Mesendoderm (in vitro differentiated cells): ENCODE measurements at regions not wholly inside any gene's neighbourhood (a gene's known extent, or its start where the extent isn't known, plus 50 kb on each side); places are given as distances from the start of the nearest gene placed in this dataset.

Source experiments
- DNase-seq: peaks from one replicate; pipeline ENCODE4 v3.0.0; 2013
- H2AK5ac ChIP-seq: 2 replicates; pipeline ENCODE4 v1.6.1; 2013; ENCODE audit warnings: low read length, inconsistent platforms
- H2BK120ac ChIP-seq: 2 replicates; pipeline ENCODE4 v1.6.1; 2013; ENCODE audit warnings: low read depth, mild to moderate bottlenecking, low read length, moderate library complexity, mixed read lengths
- H2BK15ac ChIP-seq: replicated peaks from 2 replicates; pipeline ENCODE4 v1.6.1; 2013; ENCODE audit warnings: low read depth, mild to moderate bottlenecking, moderate library complexity
- H2BK5ac ChIP-seq: 2 replicates; pipeline ENCODE4 v1.6.1; 2013; ENCODE audit warnings: low read length, inconsistent platforms
- H3K18ac ChIP-seq: 2 replicates; pipeline ENCODE4 v1.6.1; 2013; ENCODE audit warnings: mild to moderate bottlenecking, low read length, mixed read lengths
- H3K23ac ChIP-seq: one replicate; pipeline ENCODE4 v1.6.1; 2013; ENCODE audit warnings: low read length
- H3K27ac ChIP-seq: 2 replicates; pipeline ENCODE4 v1.5.1; 2013; ENCODE audit warnings: low read depth, mild to moderate bottlenecking, inconsistent platforms, low read length, moderate library complexity
- H3K27me3 ChIP-seq: 2 replicates; pipeline ENCODE4 v1.6.1; 2013; ENCODE audit warnings: low read length, control low read depth, mild to moderate bottlenecking, inconsistent platforms; ENCODE audit not compliant: insufficient read depth, poor library complexity
- H3K36me3 ChIP-seq: 2 replicates; pipeline ENCODE4 v1.6.1; 2013; ENCODE audit warnings: low read length, inconsistent platforms; ENCODE audit not compliant: control insufficient read depth, insufficient read depth
- H3K4ac ChIP-seq: one replicate; pipeline ENCODE4 v1.6.1; 2013; ENCODE audit warnings: low read depth, mild to moderate bottlenecking, low read length, moderate library complexity
- H3K4me1 ChIP-seq: 2 replicates; pipeline ENCODE4 v1.6.1; 2013; ENCODE audit warnings: low read depth, low read length, inconsistent platforms; ENCODE audit not compliant: control insufficient read depth
- H3K4me2 ChIP-seq: 2 replicates; pipeline ENCODE4 v1.6.1; 2013; ENCODE audit warnings: low read length
- H3K4me3 ChIP-seq: 2 replicates; pipeline ENCODE4 v1.5.1; 2013; ENCODE audit warnings: mild to moderate bottlenecking, low read length
- H3K56ac ChIP-seq: one replicate; pipeline ENCODE4 v1.6.1; 2013; ENCODE audit warnings: low read length
- H3K79me1 ChIP-seq: 2 replicates; pipeline ENCODE4 v1.6.1; 2013; ENCODE audit warnings: low read length, inconsistent platforms
- H3K79me2 ChIP-seq: 2 replicates; pipeline ENCODE4 v1.6.1; 2013; ENCODE audit warnings: mild to moderate bottlenecking, low read length; ENCODE audit not compliant: control insufficient read depth, insufficient read depth
- H3K9ac ChIP-seq: 2 replicates; pipeline ENCODE4 v1.6.1; 2013; ENCODE audit warnings: low read length, inconsistent platforms
- H4K5ac ChIP-seq: one replicate; pipeline ENCODE4 v1.6.1; 2013; ENCODE audit warnings: low read length
- H4K8ac ChIP-seq: one replicate; pipeline ENCODE4 v1.6.1; 2013; ENCODE audit warnings: low read depth, mild to moderate bottlenecking, control low read depth, low read length, moderate library complexity
- WGBS: extraction: QIAGEN DNeasy Blood & Tissue Kit; methylation state at CpG from one replicate; pipeline ENCODE4 v1.1.7; 2013; ENCODE audit warnings: low lambda C conversion rate, missing lambda C conversion rate; ENCODE audit not compliant: insufficient coverage; ENCODE audit errors: extremely low coverage; 5-methylcytosine and 5-hydroxymethylcytosine counted together

DNA sequence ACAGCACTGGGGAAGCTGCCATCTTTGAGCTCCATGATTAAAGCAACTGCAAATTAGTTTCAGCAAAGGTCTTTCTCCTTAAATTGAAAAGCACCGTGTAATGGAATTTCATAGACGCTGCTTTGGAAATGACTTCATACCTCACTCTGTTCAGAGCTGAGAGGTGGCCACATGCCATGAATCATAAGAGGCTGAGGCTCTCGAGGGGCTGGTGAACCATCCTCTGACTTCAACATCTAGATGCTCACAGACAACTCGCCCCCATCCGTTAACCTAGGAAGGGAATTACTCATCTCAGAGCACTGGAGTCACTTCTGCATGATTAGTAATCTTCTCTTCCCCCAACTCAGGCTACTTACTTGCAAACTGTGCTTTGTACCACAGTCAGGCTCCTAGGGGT lies 122.3 kb downstream of the RCN1 start:
- no peak overlapping the region for H3K27ac ChIP-seq
- no peak for DNase-seq
- no peaks in the 10 kb centered on the region for H3K79me2 ChIP-seq

DNA sequence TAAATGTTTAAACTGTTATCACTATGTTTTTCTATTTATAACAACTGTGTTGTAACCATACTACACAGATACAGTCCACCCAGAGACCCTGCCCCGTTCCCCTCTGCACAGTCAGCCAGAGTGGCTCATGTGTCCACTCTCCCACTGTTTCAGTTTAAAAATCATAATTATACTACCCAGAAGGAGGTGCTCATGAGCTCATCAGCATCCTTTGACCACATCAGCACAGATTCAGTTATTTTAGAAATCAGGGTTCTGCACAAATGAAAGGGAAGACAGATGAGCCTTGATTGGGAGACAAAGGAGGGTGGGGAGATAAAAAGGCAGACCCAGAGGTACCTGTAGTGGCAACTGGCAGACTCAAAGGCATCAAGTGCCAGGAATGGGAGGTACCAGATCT lies 124.3 kb downstream of the RCN1 start:
- H3K9ac ChIP-seq = no peak overlapping the region
- no peak for DNase-seq
- H2BK5ac ChIP-seq = no peak overlapping the region
- no peak overlapping the region for H3K18ac ChIP-seq
- H3K4me1 ChIP-seq = no peaks in the 10 kb centered on the region
- H3K79me1 ChIP-seq = no peaks in the 10 kb centered on the region
- H3K4me2 ChIP-seq = no peak overlapping the region
- H3K23ac ChIP-seq = no peak overlapping the region
- no peak overlapping the region for H3K4ac ChIP-seq
- H4K5ac ChIP-seq = no peak overlapping the region
- H3K4me3 ChIP-seq = no peak overlapping the region
- H3K27ac ChIP-seq = no peak overlapping the region
- no CpG with 5 or more reads among the region's 1 CpG for WGBS
- H3K79me2 ChIP-seq = no peaks in the 10 kb centered on the region
- no peak overlapping the region for H3K56ac ChIP-seq
- H2BK120ac ChIP-seq = no peak overlapping the region
- H2BK15ac ChIP-seq = no peak overlapping the region
- no peak overlapping the region for H4K8ac ChIP-seq
- H2AK5ac ChIP-seq = no peak overlapping the region
- H3K36me3 ChIP-seq = no peaks in the 10 kb centered on the region
- H3K27me3 ChIP-seq = no peaks in the 10 kb centered on the region

More for the DNA sequence above, 122.3 kb downstream of the RCN1 start:
- Histone ChIP-seq H3K23ac (no peak overlapping the region), H2BK15ac (no peak overlapping the region), H3K4me1 (no peaks in the 10 kb centered on the region), H3K36me3 (no peaks in the 10 kb centered on the region), H3K9ac (no peak overlapping the region), H3K56ac (no peak overlapping the region), H3K4ac (no peak overlapping the region), H4K5ac (no peak overlapping the region), H2BK5ac (no peak overlapping the region), H3K18ac (no peak overlapping the region), H3K79me1 (no peaks in the 10 kb centered on the region), H3K4me3 (no peak overlapping the region), H3K4me2 (no peak overlapping the region), H2AK5ac (no peak overlapping the region), H4K8ac (no peak overlapping the region), H2BK120ac (no peak overlapping the region), H3K27me3 (no peaks in the 10 kb centered on the region)
- no CpG with 5 or more reads among the region's 5 CpGs for WGBS

DNA sequence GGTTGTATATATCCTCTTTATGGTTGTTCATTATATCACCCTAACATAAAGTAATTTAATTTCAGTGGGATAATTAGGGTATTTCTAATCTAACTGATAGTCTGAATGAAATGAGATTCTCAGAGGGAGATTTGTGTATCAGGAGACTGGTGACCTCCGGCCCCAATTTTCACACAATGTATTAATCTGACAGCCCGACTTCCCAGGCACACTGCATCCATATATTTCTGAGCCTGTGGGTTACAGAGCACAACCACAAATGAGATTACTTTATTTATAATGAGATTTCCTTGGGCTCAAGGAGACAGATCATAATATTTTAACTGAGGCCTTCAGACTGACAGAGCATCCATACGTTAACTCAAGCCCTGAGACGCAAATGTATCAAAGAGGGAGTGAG lies 125.9 kb downstream of the RCN1 start:
- no peak overlapping the region for H3K4me3 ChIP-seq
- no peak overlapping the region for H2AK5ac ChIP-seq
- WGBS = no CpG with 5 or more reads among the region's 4 CpGs
- no peaks in the 10 kb centered on the region for H3K79me2 ChIP-seq
- no peak overlapping the region for H3K9ac ChIP-seq
- H3K27me3 ChIP-seq = no peaks in the 10 kb centered on the region
- no peak overlapping the region for H4K8ac ChIP-seq
- no peak overlapping the region for H2BK15ac ChIP-seq
- no peaks in the 10 kb centered on the region for H3K36me3 ChIP-seq
- H4K5ac ChIP-seq = no peak overlapping the region
- H2BK5ac ChIP-seq = no peak overlapping the region
- no peak overlapping the region for H2BK120ac ChIP-seq
- no peaks in the 10 kb centered on the region for H3K79me1 ChIP-seq
- no peak overlapping the region for H3K4ac ChIP-seq
- no peak overlapping the region for H3K23ac ChIP-seq
- H3K4me1 ChIP-seq = no peaks in the 10 kb centered on the region
- no peak overlapping the region for H3K27ac ChIP-seq
- no peak for DNase-seq
- no peak overlapping the region for H3K56ac ChIP-seq
- H3K18ac ChIP-seq = no peak overlapping the region
- no peak overlapping the region for H3K4me2 ChIP-seq

DNA sequence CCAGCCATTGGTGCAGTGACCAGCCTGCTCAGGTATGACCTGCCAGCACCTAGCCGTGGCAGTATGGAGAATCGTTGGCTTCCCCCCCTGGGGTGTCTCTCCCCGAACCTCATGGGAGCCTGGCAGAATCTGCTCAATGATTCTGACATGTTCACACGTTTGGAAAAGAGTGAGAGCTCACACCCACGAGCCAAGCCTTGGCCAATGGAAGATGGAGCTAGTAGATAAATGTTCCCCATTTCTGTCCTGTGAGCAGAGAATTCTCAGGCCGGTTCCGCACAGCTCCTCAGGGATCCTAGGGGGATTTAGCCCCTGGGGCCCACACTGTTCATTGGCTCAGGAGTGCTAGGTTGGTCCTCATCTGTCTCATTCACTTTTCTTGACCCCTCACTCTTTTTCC lies 128.4 kb downstream of the RCN1 start:
- no peaks in the 10 kb centered on the region for H3K4me1 ChIP-seq
- H3K4me2 ChIP-seq = no peak overlapping the region
- no peak overlapping the region for H3K4me3 ChIP-seq
- no CpG with 5 or more reads among the region's 7 CpGs for WGBS
- DNase-seq = no peak
- no peaks in the 10 kb centered on the region for H3K79me2 ChIP-seq
- no peaks in the 10 kb centered on the region for H3K79me1 ChIP-seq
- no peak overlapping the region for H2BK120ac ChIP-seq
- no peak overlapping the region for H2BK5ac ChIP-seq
- H4K8ac ChIP-seq = no peak overlapping the region
- no peak overlapping the region for H3K9ac ChIP-seq
- no peak overlapping the region for H3K18ac ChIP-seq
- no peak overlapping the region for H4K5ac ChIP-seq
- H3K36me3 ChIP-seq = no peaks in the 10 kb centered on the region
- no peak overlapping the region for H3K27ac ChIP-seq
- H3K23ac ChIP-seq = no peak overlapping the region
- H3K56ac ChIP-seq = no peak overlapping the region
- no peak overlapping the region for H3K4ac ChIP-seq
- no peaks in the 10 kb centered on the region for H3K27me3 ChIP-seq
- no peak overlapping the region for H2AK5ac ChIP-seq
- H2BK15ac ChIP-seq = no peak overlapping the region

DNA sequence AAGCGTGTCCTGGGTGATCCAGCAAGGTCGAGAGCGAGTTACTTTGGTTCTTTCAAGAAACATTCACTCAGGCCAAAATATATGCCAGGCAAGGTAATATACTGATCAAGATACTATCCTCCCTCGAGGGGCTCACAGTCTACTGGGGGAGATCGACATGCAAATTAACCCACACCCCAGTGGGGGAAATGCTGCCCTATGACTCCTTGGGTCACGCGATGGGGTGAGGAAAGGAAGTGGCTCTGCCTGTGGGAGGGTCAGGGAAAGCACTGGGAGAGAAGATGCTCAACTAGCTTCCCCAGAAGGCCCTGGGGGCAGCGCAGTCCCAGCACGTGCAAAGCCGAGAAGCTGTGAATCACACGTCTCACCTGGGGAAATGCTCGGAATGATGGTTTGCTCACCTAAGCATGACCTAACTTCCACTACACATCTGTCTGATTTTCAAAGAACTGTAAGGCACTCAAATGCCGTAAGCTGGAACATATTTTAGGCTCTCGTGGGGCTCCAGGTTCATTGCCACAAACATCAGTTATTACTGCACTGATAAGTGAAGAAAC lies 130.7 kb downstream of the RCN1 start:
- no peaks in the 10 kb centered on the region for H3K79me2 ChIP-seq
- H3K56ac ChIP-seq = no peak overlapping the region
- H3K4ac ChIP-seq = no peak overlapping the region
- H3K36me3 ChIP-seq = no peaks in the 10 kb centered on the region
- no peak overlapping the region for H3K4me3 ChIP-seq
- H3K79me1 ChIP-seq = no peaks in the 10 kb centered on the region
- no peak overlapping the region for H4K8ac ChIP-seq
- no peaks in the 10 kb centered on the region for H3K4me1 ChIP-seq
- H2BK15ac ChIP-seq = no peak overlapping the region
- DNase-seq = no peak
- no peak overlapping the region for H3K23ac ChIP-seq
- no CpG with 5 or more reads among the region's 14 CpGs for WGBS
- no peak overlapping the region for H2AK5ac ChIP-seq
- no peak overlapping the region for H4K5ac ChIP-seq
- no peak overlapping the region for H3K9ac ChIP-seq
- H3K4me2 ChIP-seq = no peak overlapping the region
- H3K18ac ChIP-seq = no peak overlapping the region
- no peak overlapping the region for H2BK120ac ChIP-seq
- H2BK5ac ChIP-seq = no peak overlapping the region
- H3K27ac ChIP-seq = no peak overlapping the region
- no peaks in the 10 kb centered on the region for H3K27me3 ChIP-seq

DNA sequence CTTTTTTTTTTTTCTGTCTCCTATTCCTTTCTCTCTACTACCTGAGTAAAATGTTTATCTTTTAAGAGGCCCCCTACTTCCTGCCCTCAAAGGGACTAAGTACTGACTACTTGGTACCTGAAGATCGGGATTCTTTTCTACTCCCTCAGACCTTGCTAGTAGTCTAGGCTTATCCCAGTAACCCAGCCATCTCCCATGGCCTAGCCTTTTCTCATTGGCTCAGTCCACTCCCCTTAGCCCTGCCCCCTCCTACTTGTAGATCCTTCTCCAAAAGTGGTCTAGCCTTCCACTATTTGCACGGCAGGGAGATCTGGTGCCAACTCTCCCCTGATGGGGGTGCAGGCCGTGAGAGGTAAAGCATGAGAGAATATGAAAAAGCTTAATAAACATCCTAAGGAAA lies 133.7 kb downstream of the RCN1 start:
- Histone ChIP-seq H3K27ac (no peak overlapping the region), H2BK5ac (no peak overlapping the region), H3K79me1 (no peaks in the 10 kb centered on the region), H2BK15ac (no peak overlapping the region), H3K27me3 (no peaks in the 10 kb centered on the region), H3K4me1 (no peaks in the 10 kb centered on the region), H4K5ac (no peak overlapping the region), H4K8ac (no peak overlapping the region), H2BK120ac (no peak overlapping the region), H2AK5ac (no peak overlapping the region), H3K4ac (no peak overlapping the region), H3K18ac (no peak overlapping the region), H3K79me2 (no peaks in the 10 kb centered on the region), H3K9ac (no peak overlapping the region), H3K56ac (no peak overlapping the region), H3K4me2 (no peak overlapping the region), H3K23ac (no peak overlapping the region), H3K36me3 (no peaks in the 10 kb centered on the region), H3K4me3 (no peak overlapping the region)
- WGBS = no CpG with 5 or more reads among the region's 3 CpGs
- DNase-seq = no peak
